NCI-H526 treated with DMSO at 0.1 percent for 48 hours (cell line): ENCODE measurements at regions not wholly inside any gene's neighbourhood (a gene's known extent, or its start where the extent isn't known, plus 50 kb on each side); places are given as distances from the start of the nearest gene placed in this dataset.

Experiments
- DNase-seq: peaks from one replicate; lab custom pipeline; 2025; lab: John Stamatoyannopoulos, UW

- DNase-seq, result no peak
Measured at GRCh38 chr3:5618170-5618569, 430.7 kb downstream of the EDEM1 start.

GRCh38 chr3:5630406-5630805 is 442.9 kb downstream of the EDEM1 start:
- no peak for DNase-seq

- no peak for DNase-seq
Measured at GRCh38 chr3:5633960-5634359, 446.5 kb downstream of the EDEM1 start.

GRCh38 chr3:5634411-5634810 is 446.9 kb downstream of the EDEM1 start:
- no peak for DNase-seq

GRCh38 chr3:5635746-5636145 is 448.2 kb downstream of the EDEM1 start:
- DNase-seq, result no peak

- DNase-seq, result no peak
Measured at GRCh38 chr3:5638550-5638949, 451.0 kb downstream of the EDEM1 start.

GRCh38 chr3:5644773-5645670 is 457.5 kb downstream of the EDEM1 start:
- DNase-seq, result no peak

- no peak for DNase-seq
Measured at GRCh38 chr3:5645692-5646410, 458.3 kb downstream of the EDEM1 start.

GRCh38 chr3:5650303-5650702 is 462.8 kb downstream of the EDEM1 start:
- no peak for DNase-seq

GRCh38 chr3:5651351-5651750 is 463.8 kb downstream of the EDEM1 start:
- DNase-seq, result no peak

GRCh38 chr3:5653426-5654143 is 466.1 kb downstream of the EDEM1 start:
- DNase-seq, result no peak

- DNase-seq, result no peak
Measured at GRCh38 chr3:5657106-5657505, 469.6 kb downstream of the EDEM1 start.

- DNase-seq, result no peak
Measured at GRCh38 chr3:5663601-5664000, 476.1 kb downstream of the EDEM1 start.

- DNase-seq, result no peak
Measured at GRCh38 chr3:5666455-5666854, 478.9 kb downstream of the EDEM1 start.

GRCh38 chr3:5673521-5673920 is 486.0 kb downstream of the EDEM1 start:
- DNase-seq, result no peak

- DNase-seq, result no peak
Measured at GRCh38 chr3:5675319-5675718, 487.8 kb downstream of the EDEM1 start.

GRCh38 chr3:5677555-5677954 is 490.0 kb downstream of the EDEM1 start:
- no peak for DNase-seq

- DNase-seq, result no peak
Measured at GRCh38 chr3:5678248-5678647, 490.7 kb downstream of the EDEM1 start.

GRCh38 chr3:5678844-5679243 is 491.3 kb downstream of the EDEM1 start:
- DNase-seq, result no peak

- no peak for DNase-seq
Measured at GRCh38 chr3:5687230-5687629, 499.7 kb downstream of the EDEM1 start.

- no peak for DNase-seq
Measured at GRCh38 chr3:5690490-5690889, 503.0 kb downstream of the EDEM1 start.

- DNase-seq, result no peak
Measured at GRCh38 chr3:5690904-5691532, 503.5 kb downstream of the EDEM1 start.
